ENCODE measurements at regions not wholly inside any gene's neighbourhood (a gene's known extent, or its start where the extent isn't known, plus 50 kb on each side); places are given as distances from the start of the nearest gene placed in this dataset.
"Not testable (repeated sequence)": the region's sequence is repeated elsewhere in the genome, so short reads cannot be mapped to it uniquely, and the experiment has no call there.

GRCh38 chr2:87674729-87675128, 73.2 kb upstream of the PLGLB2 start:
- TF ChIP-seq EZH2phosphoT487 (IDR thresholded peaks at IDR 0.05; ENCODE audit: insufficient read depth, low read depth); EZH2 (IDR thresholded peaks at IDR 0.05; ENCODE audit: insufficient read depth, poor library complexity, severe bottlenecking): not testable (repeated sequence)
